IPS-15b (cell line): ENCODE measurements at regions not wholly inside any gene's neighbourhood (a gene's known extent, or its start where the extent isn't known, plus 50 kb on each side); places are given as distances from the start of the nearest gene placed in this dataset.

ENCODE experiments used
- H3K27me3 ChIP-seq: one replicate; pipeline ENCODE4 v1.6.1; 2013; ENCODE audit warnings: low read length; ENCODE audit not compliant: control insufficient read depth, insufficient read depth
- H3K36me3 ChIP-seq: one replicate; pipeline ENCODE4 v1.6.1; 2013; ENCODE audit warnings: low read length; ENCODE audit not compliant: control insufficient read depth, insufficient read depth
- H3K4me1 ChIP-seq: one replicate; pipeline ENCODE4 v1.6.1; 2013; ENCODE audit warnings: mild to moderate bottlenecking, low read length; ENCODE audit not compliant: control insufficient read depth, insufficient read depth
- H3K4me3 ChIP-seq: one replicate; pipeline ENCODE4 v1.5.1; 2013; ENCODE audit warnings: low read depth, low read length
- H3K9ac ChIP-seq: one replicate; pipeline ENCODE4 v1.6.1; 2013; ENCODE audit warnings: low read depth, mild to moderate bottlenecking, low read length
- H3K9me3 ChIP-seq: one replicate; pipeline ENCODE4 v1.6.1; 2013; ENCODE audit warnings: mild to moderate bottlenecking, low read length; ENCODE audit not compliant: control insufficient read depth, insufficient read depth

DNA sequence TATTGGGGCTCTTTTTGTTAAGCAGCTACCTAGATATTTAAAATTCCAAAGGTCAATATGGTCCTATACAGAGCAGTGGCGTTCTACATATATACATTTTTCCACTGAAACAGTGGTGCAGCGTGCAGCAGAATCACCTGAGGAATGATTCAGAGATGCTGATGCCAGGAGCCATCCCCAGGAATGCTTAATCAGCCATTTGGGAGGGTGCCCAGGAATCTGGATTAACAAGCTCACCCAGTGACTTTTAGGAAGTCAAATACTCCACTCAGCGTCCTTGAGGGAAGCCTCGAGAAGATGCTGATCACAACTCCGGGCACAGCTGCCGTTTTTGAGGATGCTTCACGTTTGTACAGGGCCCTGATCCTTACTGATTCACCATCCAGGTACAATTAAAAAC, 82.6 kb upstream of the ARHGEF3 start:
- no peaks in the 10 kb centered on the region for H3K4me1 ChIP-seq
- H3K9ac ChIP-seq, result no peak overlapping the region
- no peaks in the 10 kb centered on the region for H3K27me3 ChIP-seq
- H3K36me3 ChIP-seq, result no peaks in the 10 kb centered on the region
- H3K9me3 ChIP-seq, result no peaks in the 10 kb centered on the region
- no peak overlapping the region for H3K4me3 ChIP-seq

DNA sequence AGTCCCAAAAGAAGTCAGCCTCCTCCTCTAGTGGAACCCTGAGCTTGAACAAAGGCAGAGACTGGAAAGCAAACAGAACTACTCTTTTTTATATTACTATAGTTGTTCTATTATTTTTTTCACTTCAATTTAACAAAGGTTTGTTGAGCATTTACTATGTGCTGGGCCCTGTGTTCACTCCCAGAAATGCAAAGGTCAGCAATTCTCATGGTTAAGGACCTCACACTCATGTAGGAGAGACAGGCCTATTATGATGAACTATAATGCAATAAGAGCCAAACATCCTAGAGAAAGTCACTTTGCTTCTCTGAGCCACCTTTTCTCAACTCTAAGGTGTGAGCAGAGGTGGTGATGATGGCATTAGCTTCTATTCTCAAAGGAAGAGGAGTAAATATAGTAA, 82.1 kb upstream of the ARHGEF3 start:
- no peaks in the 10 kb centered on the region for H3K36me3 ChIP-seq

DNA sequence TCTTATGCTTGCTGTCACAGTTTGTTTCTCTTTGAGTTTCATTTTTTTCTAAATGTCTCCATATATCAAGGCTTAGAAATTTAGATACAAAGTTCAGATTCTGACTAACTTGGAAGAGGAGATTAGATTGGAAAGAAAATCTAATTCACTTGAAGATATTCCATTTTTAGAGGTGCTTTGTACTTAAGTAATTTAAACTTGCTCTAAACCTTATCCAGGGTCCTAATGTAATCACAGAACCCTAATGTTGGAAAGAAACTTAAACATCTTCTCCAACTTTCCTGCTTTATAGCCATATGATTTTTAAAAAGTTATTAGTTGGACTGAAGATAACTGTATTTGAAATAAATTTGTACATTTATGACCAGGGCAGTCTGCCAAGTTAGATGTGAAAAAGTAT, 81.1 kb upstream of the ARHGEF3 start:
- Histone ChIP-seq H3K9ac (no peak overlapping the region), H3K4me1 (peaks cover 3% of the 10 kb centered on the region), H3K4me3 (no peak overlapping the region), H3K9me3 (no peaks in the 10 kb centered on the region), H3K27me3 (no peaks in the 10 kb centered on the region), H3K36me3 (no peaks in the 10 kb centered on the region)

More for the DNA sequence above, 82.1 kb upstream of the ARHGEF3 start:
- H3K9ac ChIP-seq, result no peak overlapping the region
- no peaks in the 10 kb centered on the region for H3K4me1 ChIP-seq
- H3K4me3 ChIP-seq, result no peak overlapping the region
- no peaks in the 10 kb centered on the region for H3K27me3 ChIP-seq
- no peaks in the 10 kb centered on the region for H3K9me3 ChIP-seq

DNA sequence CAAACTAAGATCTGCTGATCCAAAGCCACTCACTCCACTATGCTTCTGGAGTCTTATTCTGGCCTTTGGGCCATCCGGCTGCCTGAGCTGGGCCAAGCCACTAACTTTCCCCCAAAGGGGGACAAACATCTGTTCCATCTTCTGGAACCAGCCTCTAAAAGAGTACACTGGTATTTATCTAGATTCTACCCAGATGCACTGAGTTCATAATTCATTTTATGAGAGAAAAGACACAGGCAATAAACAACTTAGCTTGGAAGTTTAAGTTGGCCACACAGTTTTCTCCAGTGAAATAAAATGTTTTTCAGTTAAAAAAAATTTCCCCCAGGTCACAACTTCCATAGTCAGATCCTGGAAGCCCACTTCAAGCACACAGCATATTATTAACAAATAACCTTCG, 80.1 kb upstream of the ARHGEF3 start:
- H3K27me3 ChIP-seq, result no peaks in the 10 kb centered on the region
- H3K9me3 ChIP-seq, result no peaks in the 10 kb centered on the region
- no peak overlapping the region for H3K9ac ChIP-seq
- H3K36me3 ChIP-seq, result no peaks in the 10 kb centered on the region
- peaks cover 3% of the 10 kb centered on the region for H3K4me1 ChIP-seq
- H3K4me3 ChIP-seq, result no peak overlapping the region

DNA sequence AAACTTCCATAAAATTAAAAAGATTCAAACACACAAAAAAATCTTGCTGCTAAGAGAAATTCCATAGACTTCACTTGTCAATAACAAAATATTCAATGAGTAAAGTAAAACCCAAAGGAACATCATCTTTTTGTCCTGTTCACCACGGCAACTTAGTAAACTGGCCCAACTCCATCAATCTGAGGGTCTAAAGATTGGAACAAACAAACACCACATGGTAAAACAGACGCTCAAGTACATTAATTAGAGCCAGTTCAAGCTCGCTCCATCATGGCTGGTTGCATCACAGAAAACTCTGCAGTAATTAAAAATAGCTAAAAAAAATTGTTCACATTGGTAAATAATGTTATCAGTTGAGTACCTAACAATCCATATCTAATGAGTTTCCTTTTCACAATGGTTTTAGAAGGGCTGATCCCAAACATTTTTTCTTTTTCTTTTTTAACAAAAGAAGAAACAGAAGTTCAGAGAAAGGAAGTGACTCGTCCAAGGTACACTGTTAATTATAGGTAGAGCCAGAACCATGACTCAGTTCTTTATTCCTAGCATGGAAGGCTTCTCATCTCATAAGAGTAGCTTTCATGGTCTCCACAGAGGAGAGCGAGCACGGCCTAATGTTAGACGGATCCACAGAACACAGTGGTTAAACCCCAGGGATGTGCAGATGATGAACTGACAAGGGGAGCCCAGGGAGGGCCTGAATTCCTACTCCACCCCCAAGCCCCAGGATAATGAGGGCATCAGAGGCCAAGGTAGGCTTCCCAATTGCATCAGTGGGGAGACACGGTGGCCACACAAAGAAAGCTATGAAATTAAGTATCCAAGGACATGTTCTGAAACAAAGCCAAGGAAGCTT, 79.2 kb upstream of the ARHGEF3 start:
- no peaks in the 10 kb centered on the region for H3K9me3 ChIP-seq

DNA sequence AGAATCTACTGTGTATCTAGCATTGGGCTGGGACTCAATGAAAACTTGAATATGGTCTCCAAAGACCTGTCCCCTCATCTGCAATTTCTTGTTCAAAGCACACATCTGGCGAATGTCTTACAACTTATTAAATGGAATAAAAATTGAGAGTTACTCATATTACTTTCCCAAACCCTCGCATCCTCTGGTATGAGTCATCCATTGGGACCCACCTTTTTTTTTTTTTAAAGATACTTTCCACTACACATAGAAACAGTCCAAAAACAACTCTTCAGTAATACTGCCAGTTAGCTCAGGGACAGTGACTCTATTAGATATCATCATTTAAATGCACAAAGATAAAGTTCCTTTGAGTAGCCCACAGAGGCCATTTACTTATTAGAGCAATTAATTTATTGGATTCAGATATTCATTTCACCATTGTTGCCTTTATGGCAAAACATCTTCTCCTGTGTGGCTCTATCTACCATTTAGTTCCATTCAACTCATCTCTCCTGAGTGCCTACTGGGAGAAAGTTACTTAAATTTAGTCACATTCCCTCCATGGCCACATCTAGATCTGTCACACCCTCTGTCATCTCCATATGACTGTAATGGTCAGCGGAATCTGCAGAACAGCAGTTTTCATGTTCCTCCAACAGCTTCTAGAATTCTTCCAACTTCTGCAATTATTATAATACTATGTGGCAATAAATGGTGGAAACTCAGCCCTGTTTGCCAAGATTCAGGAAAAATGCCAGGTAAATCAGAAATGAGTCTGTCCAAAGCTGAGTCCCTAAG, 77.9 kb upstream of the ARHGEF3 start:
- Histone ChIP-seq H3K27me3 (no peaks in the 10 kb centered on the region), H3K4me3 (no peak overlapping the region), H3K9me3 (no peaks in the 10 kb centered on the region), H3K36me3 (no peaks in the 10 kb centered on the region), H3K9ac (no peak overlapping the region), H3K4me1 (peaks cover 3% of the 10 kb centered on the region)

More for the DNA sequence above, 79.2 kb upstream of the ARHGEF3 start:
- H3K4me1 ChIP-seq, result peaks cover 3% of the 10 kb centered on the region
- H3K4me3 ChIP-seq, result no peak overlapping the region
- no peaks in the 10 kb centered on the region for H3K27me3 ChIP-seq
- H3K36me3 ChIP-seq, result no peaks in the 10 kb centered on the region
- H3K9ac ChIP-seq, result no peak overlapping the region

DNA sequence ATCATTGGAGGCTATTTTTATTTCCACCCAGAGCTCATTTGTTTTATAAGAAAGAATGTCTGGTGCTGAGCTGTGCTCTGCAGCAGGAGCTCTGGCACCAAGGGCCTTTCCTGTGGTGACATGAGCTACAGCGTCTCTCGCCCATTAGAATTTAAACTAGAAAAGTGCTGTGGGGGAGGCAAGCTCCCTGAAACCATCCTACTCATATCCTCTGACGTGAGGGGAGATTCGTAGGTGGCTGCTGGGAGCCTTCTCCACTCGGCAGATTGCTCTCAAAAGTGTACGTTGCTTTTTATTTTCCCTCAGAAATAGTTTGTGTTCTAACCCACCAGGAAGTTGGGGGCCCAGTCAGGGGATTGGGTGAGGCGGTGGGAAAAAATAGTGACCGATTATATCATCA, 76.3 kb upstream of the ARHGEF3 start:
- Histone ChIP-seq H3K4me1 (peaks cover 3% of the 10 kb centered on the region), H3K9me3 (no peaks in the 10 kb centered on the region), H3K9ac (no peak overlapping the region), H3K27me3 (no peaks in the 10 kb centered on the region), H3K4me3 (no peak overlapping the region), H3K36me3 (no peaks in the 10 kb centered on the region)

DNA sequence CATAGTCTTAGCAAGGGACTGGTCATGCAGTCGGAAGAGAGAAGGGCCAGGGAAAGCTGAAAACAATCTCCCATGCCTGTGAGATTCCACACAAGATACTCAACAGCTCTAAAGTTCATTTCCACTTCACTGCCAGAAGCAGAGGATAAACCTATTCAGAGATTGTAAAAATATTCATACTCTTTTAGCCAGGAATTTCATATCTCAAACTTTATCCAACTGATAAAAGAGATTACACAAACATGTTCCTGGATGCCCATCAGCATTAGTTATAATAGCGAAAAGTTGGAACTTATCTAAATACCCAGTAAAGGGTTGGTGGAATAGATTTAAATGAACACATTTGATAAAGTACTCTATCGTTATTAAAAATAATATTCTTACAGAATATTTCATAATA, 75.2 kb upstream of the ARHGEF3 start:
- H3K4me1 ChIP-seq, result peaks cover 3% of the 10 kb centered on the region
- H3K4me3 ChIP-seq, result no peak overlapping the region
- H3K9ac ChIP-seq, result no peak overlapping the region
- H3K27me3 ChIP-seq, result no peaks in the 10 kb centered on the region
- H3K36me3 ChIP-seq, result no peaks in the 10 kb centered on the region
- no peaks in the 10 kb centered on the region for H3K9me3 ChIP-seq

DNA sequence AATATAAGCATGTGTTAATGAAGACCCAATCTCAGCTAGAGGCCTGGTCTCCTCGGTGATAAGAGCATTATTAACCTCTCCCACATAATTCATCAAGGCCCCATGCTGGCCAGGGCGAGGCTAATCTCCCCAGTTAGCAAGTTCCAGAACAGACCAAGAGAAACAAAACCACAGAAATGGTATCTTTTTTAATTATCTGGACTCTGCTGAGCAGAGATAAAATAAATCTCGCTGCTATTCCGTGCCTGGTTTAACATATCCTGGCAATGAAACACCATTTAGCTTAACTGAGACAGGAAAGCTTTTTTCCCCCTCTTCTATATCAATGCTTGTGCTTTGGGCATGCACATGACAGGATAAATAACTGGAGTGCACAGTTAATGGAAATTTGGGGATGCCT, 72.5 kb upstream of the ARHGEF3 start:
- Histone ChIP-seq H3K4me3 (no peak overlapping the region), H3K9ac (no peak overlapping the region), H3K9me3 (no peaks in the 10 kb centered on the region)

DNA sequence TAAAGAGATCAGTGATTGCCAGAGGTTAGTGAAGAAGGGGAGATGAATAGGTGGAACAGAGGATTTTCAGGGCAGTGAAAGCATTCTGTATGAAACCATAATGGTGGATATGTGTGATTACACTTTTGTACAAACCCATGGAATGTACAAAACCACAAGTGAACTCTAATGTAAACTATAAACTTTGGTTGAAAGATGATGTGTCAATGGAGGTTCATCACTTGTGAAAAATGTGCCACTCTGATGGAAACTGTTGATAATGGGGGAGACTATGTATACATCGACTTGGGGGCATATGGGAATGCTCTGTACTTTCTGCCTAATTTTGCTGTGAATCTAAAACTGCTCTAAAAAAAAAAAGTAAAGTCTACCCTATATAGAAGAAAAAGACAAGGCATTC, 68.7 kb upstream of the ARHGEF3 start:
- no peaks in the 10 kb centered on the region for H3K27me3 ChIP-seq

More for the DNA sequence above, 72.5 kb upstream of the ARHGEF3 start:
- Histone ChIP-seq H3K4me1 (peaks cover 3% of the 10 kb centered on the region), H3K27me3 (no peaks in the 10 kb centered on the region), H3K36me3 (no peaks in the 10 kb centered on the region)

DNA sequence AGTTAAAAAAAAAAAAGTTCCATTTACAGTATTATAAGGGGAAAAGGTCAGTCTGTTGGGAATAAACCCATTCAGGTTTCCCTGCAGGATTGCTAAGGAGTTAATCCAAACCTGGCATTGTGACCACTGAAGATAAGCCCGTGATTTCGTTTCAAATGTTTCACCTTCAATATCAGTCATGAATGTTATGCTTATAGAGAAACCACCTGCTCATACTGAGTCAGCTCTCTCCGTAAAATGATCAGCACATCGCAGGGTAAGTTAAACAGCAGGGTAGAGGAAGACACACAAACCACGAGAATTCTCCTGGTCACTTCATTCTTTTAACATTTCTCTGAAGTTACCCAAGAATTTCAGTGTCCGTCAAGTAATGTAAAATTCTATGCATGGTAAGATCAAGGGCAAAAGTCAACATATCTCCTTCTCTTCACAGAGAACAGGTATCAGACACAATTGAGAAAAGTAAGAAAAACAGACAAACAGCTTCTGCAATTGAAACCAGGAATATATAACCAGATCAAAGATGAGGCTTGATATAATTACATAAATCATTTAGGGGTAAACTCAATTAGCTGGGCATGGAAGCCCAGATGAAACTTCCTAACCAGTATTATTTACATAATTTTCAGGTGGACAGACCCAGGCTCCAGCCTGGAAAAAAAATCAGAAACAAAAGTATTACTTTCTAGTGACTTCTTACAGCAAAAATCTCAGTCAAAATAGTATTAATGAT, 67.6 kb upstream of the ARHGEF3 start:
- Histone ChIP-seq H3K27me3 (no peaks in the 10 kb centered on the region), H3K4me1 (no peaks in the 10 kb centered on the region), H3K9me3 (no peaks in the 10 kb centered on the region)

More for the DNA sequence above, 68.7 kb upstream of the ARHGEF3 start:
- no peak overlapping the region for H3K4me3 ChIP-seq
- no peaks in the 10 kb centered on the region for H3K4me1 ChIP-seq
- H3K9me3 ChIP-seq, result no peaks in the 10 kb centered on the region
- H3K9ac ChIP-seq, result no peak overlapping the region
- no peaks in the 10 kb centered on the region for H3K36me3 ChIP-seq

More for the DNA sequence above, 67.6 kb upstream of the ARHGEF3 start:
- no peak overlapping the region for H3K4me3 ChIP-seq
- no peaks in the 10 kb centered on the region for H3K36me3 ChIP-seq
- H3K9ac ChIP-seq, result no peak overlapping the region
